Left ventricle myocardium inferior (tissue), 1 donor: ENCODE measurements at regions not wholly inside any gene's neighbourhood (a gene's known extent, or its start where the extent isn't known, plus 50 kb on each side); places are given as distances from the start of the nearest gene placed in this dataset.
"Not testable (repeated sequence)": the region's sequence is repeated elsewhere in the genome, so short reads cannot be mapped to it uniquely, and the experiment has no call there.

ENCODE experiments used
- DNase-seq: peaks from one replicate; pipeline ENCODE4 v3.0.0-alpha.2; 2020
- H3K27ac ChIP-seq: fragments of 200-600 bp; replicated peaks from 2 replicates; pipeline ENCODE4 v1.8.0; 2021
- H3K27me3 ChIP-seq: fragments of 200-600 bp; 2 replicates; pipeline ENCODE4 v1.8.0; 2021; ENCODE audit warnings: low read depth
- H3K36me3 ChIP-seq: fragments of 200-600 bp; 2 replicates; pipeline ENCODE4 v1.8.0; 2021
- H3K4me1 ChIP-seq: fragments of 200-600 bp; 2 replicates; pipeline ENCODE4 v1.8.0; 2021
- H3K4me3 ChIP-seq: fragments of 200-600 bp; 2 replicates; pipeline ENCODE4 v1.8.0; 2021; ENCODE audit warnings: mild to moderate bottlenecking, moderate library complexity
- H3K9me3 ChIP-seq: fragments of 200-600 bp; replicated peaks from 2 replicates; pipeline ENCODE4 v1.8.0; 2021
- intact Hi-C: fragments of 100-400 bp; cut with micrococcal nuclease; formaldehyde crosslinking; loops from one replicate; pipeline ENCODE4 v1.11.0; 2022
- TF ChIP-seq, protein P1 (sequence below): fragments of 200-600 bp; IDR thresholded peaks from 2 replicates; pipeline ENCODE4 v1.8.0; 2021; ENCODE audit warnings: antibody characterized with exemption, mild to moderate bottlenecking, borderline replicate concordance
- donor health status: DM: no; HTN: yes; CAD: no; lungs with severe emphysema.

DNA sequence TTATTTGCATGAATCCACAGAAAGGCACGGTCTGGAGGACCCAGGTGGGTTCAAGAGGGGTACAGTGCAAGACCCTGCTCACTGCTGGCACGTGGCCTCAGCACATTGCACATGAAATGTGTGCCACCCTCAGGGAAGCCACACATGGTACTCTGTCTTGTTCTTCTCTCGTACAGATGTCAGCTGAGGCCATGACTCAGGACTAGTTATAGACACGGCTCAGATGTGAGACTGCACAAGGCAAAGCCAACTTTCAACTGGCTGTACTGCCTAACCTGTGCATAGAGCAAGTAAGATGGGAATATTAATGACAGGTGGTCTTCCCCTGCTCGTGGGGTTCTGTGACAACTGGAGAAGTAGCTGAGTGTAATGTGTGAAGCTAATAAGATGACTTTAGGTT lies 249.4 kb upstream of the CTBP2 start:
- Histone ChIP-seq H3K9me3 (peaks cover 23% of the 10 kb centered on the region), H3K27ac (no peak overlapping the region), H3K27me3 (peaks cover 79% of the 10 kb centered on the region), H3K4me3 (no peak overlapping the region), H3K36me3 (no peaks in the 10 kb centered on the region), H3K4me1 (no peaks in the 10 kb centered on the region)
- TF ChIP-seq, protein P1, sequence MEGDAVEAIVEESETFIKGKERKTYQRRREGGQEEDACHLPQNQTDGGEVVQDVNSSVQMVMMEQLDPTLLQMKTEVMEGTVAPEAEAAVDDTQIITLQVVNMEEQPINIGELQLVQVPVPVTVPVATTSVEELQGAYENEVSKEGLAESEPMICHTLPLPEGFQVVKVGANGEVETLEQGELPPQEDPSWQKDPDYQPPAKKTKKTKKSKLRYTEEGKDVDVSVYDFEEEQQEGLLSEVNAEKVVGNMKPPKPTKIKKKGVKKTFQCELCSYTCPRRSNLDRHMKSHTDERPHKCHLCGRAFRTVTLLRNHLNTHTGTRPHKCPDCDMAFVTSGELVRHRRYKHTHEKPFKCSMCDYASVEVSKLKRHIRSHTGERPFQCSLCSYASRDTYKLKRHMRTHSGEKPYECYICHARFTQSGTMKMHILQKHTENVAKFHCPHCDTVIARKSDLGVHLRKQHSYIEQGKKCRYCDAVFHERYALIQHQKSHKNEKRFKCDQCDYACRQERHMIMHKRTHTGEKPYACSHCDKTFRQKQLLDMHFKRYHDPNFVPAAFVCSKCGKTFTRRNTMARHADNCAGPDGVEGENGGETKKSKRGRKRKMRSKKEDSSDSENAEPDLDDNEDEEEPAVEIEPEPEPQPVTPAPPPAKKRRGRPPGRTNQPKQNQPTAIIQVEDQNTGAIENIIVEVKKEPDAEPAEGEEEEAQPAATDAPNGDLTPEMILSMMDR, result no peak
- intact Hi-C loops, result no loop called here
- no peak for DNase-seq

DNA sequence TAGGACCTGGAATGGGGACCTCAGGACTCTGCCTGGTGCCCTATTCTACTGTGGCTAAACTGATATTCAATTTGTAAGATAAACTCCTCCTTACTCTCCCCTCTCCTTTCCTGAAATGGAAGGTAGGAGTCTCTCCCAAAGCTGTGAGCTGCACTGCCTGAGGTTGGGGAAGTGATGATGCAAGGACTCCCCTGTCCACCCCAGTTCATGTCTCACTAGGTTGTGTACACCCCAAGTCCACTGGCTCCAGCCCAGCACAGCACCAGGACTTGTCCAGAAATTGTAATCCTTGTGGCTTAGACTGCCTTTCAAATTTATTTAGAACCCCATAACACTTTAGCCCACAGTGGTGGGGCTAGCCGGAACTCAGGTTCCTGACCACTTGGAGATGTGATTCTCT lies 247.2 kb upstream of the CTBP2 start:
- TF ChIP-seq, protein P1, result no peak
- intact Hi-C loops, result no loop called here
- no peak overlapping the region for H3K27ac ChIP-seq

DNA sequence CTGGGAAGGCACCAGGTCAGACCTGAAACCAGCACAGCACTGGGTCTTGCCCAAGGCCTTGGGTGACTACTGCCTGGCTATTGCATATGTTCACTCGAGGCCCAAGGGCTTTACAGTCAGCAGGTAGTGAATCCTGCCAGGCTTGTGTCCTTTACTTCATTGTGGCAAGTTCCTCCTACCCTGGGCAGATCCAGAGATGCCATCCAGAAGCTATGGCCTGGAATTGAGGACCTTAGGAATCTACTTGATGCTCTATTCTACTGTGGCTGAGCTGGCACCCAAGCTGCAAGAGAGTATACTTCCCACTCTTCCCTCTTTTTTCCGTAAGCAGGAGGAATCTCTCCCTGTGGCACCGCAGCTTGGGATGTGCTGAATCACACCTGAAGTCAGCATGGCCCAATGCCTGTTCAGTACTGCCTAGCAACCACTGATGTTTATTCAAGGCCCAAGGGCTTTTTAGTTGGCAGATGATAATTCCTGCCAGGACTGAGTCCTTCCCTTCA lies 246.7 kb upstream of the CTBP2 start:
- TF ChIP-seq, protein P1, result no peak
- intact Hi-C loops, result no loop called here
- Histone ChIP-seq H3K27me3 (peaks cover 54% of the 10 kb centered on the region), H3K4me3 (no peak overlapping the region), H3K36me3 (no peaks in the 10 kb centered on the region), H3K4me1 (no peaks in the 10 kb centered on the region), H3K27ac (no peak overlapping the region), H3K9me3 (peaks cover 36% of the 10 kb centered on the region)
- DNase-seq, result no peak

More for the DNA sequence above, 247.2 kb upstream of the CTBP2 start:
- Histone ChIP-seq H3K9me3 (peaks cover 31% of the 10 kb centered on the region), H3K4me1 (no peaks in the 10 kb centered on the region), H3K27me3 (peaks cover 59% of the 10 kb centered on the region), H3K4me3 (no peak overlapping the region), H3K36me3 (no peaks in the 10 kb centered on the region)
- no peak for DNase-seq

DNA sequence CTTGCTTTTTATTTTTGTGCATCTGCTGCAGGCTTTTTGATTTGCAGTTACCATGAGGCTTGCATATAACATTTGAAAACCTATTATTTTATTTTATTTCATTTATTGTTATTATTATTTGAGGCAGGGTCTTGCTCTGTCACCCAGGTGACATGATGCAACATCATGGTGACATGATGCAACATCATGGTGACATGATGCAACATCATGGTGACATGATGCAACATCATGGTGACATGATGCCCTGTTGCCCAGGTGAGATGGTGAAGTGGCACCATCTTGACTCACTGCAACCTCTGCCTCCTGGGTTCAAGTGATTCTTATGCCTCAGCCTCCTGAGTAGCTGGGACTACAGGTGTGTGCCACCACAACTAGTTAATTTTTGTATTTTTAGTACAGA lies 244.5 kb upstream of the CTBP2 start:
- intact Hi-C loops, DNase-seq, H3K4me3 ChIP-seq, H3K27ac ChIP-seq, H3K4me1 ChIP-seq, H3K36me3 ChIP-seq: not testable (repeated sequence)
- Histone ChIP-seq H3K9me3 (peaks cover 47% of the 10 kb centered on the region), H3K27me3 (peaks cover 51% of the 10 kb centered on the region)

DNA sequence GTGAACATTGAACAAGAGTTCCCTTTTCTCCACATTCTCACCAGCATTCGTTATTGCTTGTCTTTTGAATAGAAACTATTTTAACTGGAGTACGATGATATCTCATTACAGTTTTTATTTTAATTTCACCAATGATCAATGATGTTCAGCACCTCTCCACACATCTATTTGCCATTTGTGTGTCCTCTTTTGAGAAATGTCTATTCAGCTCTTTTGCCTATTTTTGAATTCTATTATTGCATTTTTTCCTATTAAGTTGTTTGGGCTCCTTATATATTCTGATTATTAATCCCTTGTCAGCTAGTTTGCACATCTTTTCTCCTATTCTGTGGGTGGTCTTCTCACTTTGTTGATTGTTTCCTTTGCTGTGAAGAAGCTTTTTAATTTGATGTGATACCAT lies 241.1 kb upstream of the CTBP2 start:
- peaks cover 25% of the 10 kb centered on the region for H3K27me3 ChIP-seq
- no peak for DNase-seq
- H3K4me1 ChIP-seq, result no peaks in the 10 kb centered on the region
- no peak overlapping the region for H3K27ac ChIP-seq
- intact Hi-C loops, result no loop called here
- no peak overlapping the region for H3K4me3 ChIP-seq
- H3K36me3 ChIP-seq, result no peaks in the 10 kb centered on the region
- TF ChIP-seq, protein P1, result no peak
- peaks cover 41% of the 10 kb centered on the region for H3K9me3 ChIP-seq

DNA sequence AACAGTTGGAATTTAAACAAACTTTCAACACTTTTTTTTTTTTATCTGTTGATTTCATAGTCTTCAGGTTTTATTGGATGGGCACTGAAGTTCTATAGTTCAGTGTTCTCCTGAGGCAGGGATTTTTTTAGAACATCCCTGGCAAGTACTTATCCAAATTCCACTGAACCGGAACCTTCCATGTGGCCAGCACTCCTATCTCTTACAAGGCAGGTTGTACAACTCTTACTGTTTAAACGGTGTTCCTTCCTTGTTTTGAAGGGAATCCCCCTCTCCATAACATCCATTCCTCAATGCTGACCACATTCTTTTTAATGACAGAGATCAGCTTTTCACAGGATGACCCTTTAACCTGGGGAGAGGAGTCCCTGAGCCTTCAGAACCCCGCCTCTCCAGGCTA lies 238.9 kb upstream of the CTBP2 start:
- intact Hi-C loops, result no loop called here
- Histone ChIP-seq H3K36me3 (no peaks in the 10 kb centered on the region), H3K27ac (no peak overlapping the region), H3K9me3 (peaks cover 21% of the 10 kb centered on the region), H3K4me1 (no peaks in the 10 kb centered on the region), H3K27me3 (peaks cover 27% of the 10 kb centered on the region), H3K4me3 (no peak overlapping the region)
- TF ChIP-seq, protein P1, result no peak
- no peak for DNase-seq
